Eye (tissue), 1 donor: ENCODE measurements at regions not wholly inside any gene's neighbourhood (a gene's known extent, or its start where the extent isn't known, plus 50 kb on each side); places are given as distances from the start of the nearest gene placed in this dataset.
"Not testable (repeated sequence)": the region's sequence is repeated elsewhere in the genome, so short reads cannot be mapped to it uniquely, and the experiment has no call there.

Experiments
- DNase-seq: peaks from one replicate; pipeline ENCODE4 v3.0.0-alpha.2; 2015

DNA sequence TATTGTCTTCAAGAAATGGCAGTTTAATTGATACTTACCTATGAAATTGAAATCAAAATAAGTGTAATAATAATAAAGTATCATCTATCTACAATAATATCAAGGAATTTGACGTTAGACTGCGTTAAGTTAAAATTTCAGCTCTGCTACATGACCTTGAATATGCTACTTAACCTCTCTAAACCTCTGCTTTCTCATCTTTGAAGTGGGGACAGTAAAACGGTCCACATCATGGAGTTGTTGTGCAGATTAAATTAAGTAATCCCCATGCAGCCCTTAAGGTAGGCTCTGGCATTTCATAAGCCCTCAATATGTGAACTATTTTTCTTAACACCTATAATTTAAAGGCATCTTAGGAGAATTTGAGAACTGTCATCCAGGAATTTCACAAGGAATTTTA, 252.4 kb upstream of the PHF14 start:
- DNase-seq = no peak

DNA sequence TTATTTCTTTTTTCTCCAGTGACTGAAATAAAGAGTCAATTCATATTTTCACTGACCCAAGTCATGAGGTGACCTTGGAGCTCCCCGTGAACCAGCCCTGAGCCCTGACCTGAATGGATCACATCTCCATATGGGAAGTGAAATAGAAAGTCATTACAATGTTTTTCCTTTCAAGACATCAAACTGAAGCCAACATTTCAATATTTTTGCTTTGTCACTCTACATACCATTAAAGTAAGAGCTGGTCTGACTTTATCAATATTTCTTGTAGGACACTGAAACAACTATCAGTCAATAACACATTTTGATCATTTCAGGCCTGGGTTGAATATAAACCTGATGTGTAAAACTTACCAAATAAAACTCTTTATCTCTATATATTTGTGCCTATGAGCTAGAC, 249.8 kb upstream of the PHF14 start:
- DNase-seq = no peak

DNA sequence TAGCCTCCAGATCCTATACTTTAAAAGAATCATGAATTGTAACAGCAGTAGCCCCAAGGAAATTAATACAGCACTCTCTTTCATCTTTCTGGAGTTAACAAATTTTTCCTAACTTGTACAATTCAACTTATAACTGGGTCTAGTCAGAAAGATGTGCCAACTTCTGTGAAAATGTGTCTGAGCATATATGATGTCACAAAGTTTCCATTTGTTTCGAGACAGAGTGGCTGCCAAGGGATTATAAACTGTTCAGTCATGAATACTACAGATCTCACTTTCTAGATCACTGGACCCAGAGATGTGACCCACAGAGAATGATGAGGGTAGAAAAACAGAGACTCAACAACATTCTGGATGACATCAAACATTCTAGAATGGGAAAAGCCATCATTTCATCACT, 249.2 kb upstream of the PHF14 start:
- DNase-seq = no peak

DNA sequence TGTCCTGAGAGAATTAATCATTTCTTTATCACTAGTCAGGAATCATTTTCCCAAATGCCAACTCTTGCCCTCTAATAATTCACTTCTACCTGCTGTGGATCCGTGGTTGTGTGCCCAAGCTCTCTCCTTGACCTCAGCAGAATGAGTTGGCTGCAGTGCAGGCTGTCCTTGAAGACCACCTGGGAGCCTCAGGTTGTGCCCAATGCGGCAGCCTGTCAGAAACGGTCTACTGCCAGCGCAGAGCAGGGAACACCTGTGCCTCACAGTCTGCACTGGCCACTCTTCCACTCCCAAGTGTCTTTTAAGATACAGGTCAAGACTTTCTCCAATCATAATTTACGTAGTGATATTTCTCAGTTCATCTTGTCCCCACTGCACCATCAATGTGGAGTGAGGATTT, 246.0 kb upstream of the PHF14 start:
- DNase-seq = no peak

DNA sequence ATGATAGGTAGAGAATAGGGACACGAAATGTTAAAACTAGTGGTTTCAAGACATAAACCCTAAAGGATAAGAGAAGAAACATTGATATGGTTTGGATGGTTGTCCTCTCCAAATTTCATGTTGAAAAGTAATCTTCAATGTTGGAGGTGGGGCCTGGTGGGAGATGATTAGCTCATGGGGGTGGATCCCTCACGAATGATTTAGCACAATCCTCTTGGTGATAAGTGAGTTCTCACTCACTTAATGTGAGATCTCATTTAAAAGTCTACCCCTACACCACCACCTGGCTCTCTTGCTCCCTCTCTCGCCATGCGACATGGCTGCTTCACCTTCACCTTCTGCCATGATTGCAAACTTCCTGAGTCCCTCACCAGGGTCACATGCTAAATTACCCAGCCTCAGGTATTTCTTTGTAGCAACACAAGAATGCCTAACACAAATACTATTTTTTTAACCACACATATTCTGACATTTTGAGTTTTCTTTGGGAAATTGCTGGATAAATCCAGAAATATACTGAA, 242.4 kb upstream of the PHF14 start:
- no peak for DNase-seq

DNA sequence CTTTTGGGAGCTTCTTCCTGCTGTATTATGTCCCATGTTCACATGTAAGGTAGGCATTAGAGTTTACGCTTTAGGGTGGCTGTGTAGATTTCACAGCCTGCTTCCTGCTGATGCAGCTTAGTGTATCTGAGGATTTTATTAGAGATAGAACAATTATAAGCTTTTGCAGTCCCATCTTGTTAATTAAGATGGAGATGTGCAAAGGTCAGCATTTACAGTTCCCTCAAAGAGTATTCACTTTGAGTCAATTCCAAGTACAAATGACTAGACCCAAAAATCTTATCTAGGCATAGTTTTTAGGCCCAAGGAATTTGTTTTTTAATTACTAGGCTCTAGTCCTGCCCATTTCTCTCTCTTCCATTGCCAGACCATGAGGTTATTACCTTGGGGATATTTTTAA, 239.9 kb upstream of the PHF14 start:
- DNase-seq = no peak

DNA sequence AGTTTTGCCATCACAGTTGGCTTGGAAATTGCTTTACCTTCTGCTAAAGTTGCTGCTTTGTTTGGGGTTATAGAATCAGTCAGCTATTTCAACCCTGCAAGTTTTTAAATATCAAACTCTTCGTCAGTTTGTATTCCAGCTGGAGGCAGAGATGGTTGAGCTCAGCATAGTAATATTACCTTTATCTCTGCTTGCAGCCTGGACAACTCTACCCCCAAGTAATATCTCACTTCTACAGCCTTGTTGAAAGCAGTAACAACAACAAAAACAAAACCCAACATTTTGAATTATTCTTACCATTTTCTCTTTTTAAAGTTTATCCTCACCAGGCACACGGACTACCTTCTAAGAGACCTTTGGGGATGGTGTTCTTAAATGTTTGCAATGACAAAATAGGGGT, 239.1 kb upstream of the PHF14 start:
- DNase-seq = no peak

DNA sequence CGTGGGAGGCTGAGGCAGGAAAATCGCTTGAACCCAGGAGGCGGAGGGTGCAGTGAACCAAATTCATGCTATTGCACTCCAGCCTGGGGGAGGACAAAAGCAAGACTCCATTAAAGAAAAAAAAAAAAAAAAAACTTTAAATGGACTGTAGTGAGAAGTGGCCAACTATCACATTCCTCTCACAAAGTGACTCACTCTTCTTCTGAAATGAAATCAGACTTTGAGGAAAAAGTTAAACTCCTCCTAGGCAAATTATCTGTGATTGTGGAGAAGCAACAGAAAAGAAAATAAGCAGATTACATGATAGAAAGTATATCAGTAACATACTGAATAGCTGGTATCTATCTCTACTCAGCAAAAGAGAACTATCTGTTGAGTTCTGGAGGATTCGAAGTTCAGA, 234.3 kb upstream of the PHF14 start:
- DNase-seq = no peak

DNA sequence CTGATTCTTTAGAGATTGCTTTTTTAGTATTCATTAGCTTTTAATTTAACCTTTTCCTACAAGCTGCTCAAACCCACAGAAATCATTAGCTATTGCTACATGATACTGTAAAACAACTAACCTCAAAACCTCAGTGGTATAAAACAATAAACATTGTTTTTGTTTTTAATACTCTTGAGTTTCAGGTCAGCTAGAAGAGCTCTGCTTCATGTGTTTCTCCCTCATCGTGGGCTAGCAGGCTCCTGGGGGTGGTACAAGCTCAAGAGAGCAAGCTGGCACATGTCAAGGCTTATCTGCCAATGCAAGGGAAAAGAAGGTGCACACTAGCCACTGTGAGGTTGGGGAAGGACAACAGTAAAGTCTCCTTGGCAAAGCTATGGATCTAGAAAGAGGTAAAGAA, 232.9 kb upstream of the PHF14 start:
- no peak for DNase-seq

DNA sequence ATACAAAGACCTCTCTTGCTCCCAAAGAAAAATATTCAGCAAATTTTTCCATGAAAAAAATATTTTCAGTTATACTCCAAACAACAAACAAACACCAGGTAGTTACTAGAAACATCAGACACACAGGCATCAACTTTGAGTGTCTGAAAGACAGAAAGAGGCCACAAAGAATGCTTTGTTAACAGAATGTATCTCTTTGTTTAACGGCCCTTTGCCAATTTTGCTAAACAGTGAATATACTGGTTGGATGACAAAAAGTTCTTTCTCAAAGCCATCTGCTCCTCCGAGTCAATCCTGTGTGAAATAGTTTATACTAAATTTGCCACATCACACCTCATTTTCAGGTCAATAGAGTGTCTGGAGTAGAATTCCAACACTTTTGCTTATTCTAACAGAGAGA, 216.7 kb upstream of the PHF14 start:
- DNase-seq = no peak

DNA sequence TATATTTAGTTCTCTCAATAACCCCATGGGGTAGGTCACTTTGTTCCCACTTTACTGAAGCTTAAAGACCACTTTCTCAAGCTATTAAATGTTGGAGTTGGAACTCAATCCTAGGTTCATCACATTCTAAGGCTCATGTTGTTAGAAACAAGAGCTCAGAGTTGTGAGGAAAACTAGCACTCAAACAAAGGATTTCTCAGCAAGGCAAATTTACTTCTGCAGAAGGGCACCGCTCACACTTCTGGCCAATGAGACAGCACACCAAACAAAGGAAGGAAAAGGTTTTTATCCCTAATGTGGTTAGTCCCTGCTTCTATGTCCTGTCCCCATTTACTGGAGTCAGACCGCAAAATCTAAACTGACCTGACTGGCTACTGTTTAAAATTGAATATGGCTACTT, 214.6 kb upstream of the PHF14 start:
- DNase-seq = no peak

DNA sequence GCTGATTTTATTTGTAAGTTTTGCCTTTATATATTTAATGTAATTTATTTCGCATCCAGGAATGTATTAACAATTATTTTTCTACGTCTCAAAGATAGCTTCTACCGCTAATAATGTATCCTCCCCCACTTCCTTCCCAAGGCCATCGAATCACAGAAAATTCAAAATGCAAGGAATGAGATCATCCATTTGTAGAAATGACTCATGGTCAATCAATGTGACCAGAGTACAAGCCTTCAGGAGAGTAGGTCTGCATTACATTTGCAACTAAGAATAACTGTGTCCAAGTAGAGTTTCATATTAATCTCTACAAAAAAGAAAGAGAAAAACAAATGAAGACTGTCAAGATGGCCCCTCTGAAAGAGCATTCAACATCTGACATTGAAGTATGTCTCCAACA, 205.9 kb upstream of the PHF14 start:
- no peak for DNase-seq

DNA sequence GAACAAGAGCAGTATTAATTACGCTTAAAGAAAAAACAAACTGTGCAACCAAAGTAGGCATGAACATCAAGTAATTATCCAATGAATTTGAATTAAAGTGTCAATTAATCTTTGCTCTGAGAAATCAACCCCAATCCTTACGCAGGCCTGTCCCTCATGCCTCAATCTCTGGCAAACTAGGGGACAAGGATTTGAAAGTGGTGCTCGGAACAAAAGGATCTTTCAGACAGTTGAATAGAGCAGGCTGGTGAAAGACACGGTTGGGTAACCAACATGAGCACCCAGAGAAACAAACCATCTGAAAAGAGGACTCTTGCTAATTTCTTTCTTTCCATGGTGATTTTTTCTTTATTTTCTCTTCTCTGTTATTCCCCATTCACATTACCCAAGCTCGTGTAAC, 203.5 kb upstream of the PHF14 start:
- no peak for DNase-seq

DNA sequence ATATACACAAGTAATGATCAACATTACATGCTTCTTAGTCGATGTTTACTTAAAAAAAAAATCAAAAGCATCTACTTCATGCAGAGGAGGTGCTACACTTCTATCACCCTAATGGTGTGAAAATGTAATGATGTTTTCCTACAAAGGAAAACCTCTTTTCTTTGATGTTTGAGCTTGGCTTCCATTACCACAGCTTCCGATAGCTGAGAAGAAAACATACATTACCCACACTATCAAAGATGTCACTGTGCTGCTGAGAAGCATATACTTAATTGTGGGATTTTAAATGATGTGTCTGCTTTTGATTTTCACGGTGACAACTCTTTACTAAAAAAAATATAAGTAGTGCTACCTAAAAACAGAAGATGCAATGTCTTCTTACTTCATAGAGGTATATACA, 200.2 kb upstream of the PHF14 start:
- no peak for DNase-seq

DNA sequence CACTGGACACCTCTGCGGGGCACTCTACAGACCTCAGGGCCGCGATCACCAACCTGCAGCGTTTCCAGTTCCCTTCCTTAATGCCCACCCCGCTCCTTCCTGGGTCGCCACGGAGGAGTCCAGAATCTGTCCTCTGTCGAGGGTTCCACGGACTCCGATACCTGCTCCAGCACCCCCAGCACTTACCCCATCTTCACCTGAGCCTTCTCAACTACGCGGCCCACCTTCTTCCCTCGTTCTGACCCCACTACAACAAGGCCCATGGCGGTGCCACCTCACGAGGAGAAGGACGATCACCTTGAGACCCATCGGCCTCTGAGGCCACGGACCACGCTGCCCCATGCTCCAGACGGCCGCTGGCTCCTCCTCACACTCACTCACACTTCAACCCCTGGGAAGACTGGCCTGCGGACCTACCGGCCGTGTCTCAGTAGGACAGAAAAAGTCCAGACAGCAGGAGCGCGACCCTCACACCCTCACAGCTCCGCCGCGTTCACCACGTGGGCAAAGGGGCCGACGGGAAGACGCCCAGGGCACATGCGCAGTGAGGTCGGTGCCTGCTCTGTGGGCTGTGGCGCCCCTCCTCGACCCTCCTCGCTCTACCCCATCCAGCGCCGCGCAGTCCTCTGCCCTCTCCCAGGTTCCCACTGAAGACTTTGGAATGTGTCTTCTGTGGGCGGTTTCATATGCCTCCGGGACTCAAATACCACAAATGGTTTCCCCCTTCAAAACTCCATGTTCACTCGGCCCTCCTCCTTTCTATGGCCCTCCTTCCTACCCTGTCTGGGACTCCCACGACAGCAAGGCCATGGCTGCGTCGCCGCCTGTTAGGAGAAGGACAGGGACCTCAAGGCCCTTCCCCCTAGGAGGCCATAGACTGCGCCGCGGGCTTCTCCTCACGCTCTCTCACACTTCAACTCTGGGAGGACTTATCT, 193.9 kb upstream of the PHF14 start:
- no peak for DNase-seq

DNA sequence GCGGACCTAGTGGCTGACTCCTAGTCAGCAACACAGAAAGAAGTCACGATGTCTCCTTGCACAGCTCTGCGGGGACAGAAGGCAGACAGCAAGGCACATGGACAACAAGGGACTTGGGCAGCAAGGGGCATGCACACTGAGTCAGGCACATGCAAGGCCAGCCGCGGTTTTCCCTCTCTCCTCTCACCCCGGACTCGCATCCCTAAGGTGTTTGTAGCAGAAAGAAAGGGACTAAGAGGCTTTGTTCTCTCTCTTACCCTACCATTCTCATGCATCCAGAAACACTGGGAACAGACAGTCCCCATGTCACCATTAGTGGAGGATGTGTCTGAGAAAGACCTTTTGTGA, 193.3 kb upstream of the PHF14 start:
- no peak for DNase-seq

DNA sequence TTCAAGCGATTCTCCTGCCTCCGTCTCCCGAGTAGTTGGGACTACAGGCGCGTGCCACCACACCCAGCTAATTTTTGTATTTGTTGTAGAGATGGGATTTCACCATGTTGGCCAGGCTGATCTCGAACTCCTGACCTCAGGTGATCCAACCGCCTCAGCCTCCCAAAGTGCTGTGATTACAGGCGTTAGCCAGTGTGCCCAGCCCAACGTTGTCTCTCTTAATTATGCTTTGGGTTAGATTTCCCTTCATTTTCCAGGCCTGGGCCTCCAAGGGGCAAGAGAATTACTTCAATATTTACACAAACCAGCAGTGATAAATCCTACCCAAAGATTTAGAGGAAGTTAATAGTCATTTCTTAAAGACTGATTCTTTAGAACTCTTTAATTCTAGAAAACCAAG, 186.7 kb upstream of the PHF14 start:
- DNase-seq = not testable (repeated sequence)

DNA sequence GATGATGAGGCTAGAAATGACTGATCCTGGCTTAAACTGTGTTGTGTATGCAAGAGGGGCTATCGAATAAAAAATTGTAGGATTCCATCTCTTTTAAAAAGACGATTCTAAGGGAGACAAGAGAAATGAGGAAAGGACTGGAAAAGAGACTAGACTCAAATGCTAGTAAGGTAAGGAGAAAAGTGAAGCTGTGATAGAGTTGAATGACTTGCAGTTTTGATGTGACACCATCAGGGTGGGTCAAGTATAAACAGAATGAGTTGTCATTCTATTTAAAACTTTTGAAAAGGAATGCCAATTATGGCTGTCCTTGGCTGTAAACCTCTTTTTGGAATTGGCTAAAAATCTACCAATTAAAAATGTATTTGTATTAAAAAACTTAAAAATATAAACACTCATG, 184.5 kb upstream of the PHF14 start:
- DNase-seq = no peak

DNA sequence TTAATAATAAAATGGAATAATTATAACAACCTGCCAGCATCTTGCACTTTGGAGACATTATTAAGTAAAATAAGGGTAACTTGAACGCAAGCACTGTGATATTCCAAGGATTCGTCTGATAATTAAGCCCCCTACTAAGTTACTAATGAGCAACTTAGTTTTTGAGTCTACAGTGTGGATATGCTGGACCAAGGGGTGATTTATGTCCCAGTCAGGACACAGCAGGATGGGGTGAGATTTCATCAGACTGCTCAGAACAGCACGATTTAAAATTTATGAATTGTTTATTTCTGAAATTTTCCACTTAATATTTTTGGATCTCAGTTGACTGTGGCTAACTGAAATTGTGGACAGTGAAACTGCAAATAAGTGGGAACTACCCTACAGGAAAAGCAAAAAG, 182.8 kb upstream of the PHF14 start:
- no peak for DNase-seq

DNA sequence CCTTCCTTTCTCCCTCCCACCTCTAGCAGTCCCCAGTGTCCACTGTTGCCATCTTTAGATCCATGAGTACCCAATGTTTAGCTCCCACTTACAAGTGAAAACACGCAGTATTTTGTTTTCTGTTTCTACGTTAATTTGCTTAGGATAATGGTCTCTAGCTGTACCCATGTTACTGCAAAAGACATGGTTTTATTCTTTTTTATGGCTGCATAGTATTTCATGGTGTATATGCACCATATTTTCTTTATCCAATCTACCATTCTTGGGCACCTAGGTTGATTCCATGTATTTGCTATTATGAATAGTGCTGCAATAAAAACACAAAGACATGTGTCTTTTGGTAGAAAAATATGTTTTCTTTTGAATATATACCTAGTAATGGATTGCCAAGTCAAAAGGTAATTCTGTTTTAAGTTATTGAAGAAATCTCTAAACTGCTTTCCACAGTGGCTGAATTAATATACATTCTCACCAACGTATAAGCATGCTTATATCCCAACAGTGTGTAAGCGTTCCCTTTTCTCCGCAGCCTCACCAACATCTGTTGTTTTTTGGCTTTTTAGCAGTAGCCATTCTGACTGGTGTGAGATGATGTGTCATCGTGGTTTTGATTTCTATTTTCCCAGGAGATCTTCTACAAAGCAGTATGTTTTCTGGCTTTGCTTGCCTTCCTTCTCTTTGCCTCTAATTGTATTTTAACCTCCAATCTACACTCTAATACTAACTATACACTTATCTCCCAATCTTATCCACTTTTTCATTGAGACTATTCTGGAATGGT, 179.5 kb upstream of the PHF14 start:
- DNase-seq = no peak

DNA sequence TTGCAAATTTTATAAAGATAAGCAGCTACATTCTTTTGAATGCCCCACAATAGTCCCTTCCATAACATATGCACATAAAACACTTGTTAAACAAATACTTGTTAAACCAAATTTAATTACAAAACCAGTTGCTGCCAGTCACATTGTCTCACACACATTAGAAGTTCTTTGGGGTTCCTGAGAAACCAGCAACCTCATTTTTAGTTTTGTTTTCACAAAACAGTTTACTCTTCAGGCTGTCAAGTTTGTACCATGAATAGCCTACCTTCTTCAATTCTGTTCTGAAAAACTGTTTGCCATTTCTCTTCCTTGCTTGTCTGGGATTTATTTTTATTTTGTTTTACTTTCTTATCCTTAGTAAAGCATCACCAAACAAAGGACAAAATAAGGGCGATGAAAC, 176.5 kb upstream of the PHF14 start:
- DNase-seq = no peak

DNA sequence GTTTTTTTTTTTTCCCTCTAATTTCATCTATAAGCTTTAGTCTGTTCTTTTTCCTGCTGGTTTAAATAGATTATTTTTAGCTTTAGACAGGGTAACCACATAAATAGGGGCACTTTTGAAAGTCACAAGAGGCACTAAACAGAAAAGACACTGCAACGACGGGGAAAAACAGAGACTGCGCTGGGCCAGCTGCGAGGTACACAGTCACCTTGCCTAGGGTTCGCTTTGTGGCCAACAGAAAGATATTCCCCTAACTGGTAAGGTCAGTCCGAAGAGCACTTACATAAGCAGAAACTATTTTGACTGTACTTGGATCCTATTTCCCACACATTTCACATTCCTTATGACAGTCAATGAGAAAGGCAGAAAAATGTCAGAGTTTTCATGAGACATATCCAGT, 175.6 kb upstream of the PHF14 start:
- no peak for DNase-seq

DNA sequence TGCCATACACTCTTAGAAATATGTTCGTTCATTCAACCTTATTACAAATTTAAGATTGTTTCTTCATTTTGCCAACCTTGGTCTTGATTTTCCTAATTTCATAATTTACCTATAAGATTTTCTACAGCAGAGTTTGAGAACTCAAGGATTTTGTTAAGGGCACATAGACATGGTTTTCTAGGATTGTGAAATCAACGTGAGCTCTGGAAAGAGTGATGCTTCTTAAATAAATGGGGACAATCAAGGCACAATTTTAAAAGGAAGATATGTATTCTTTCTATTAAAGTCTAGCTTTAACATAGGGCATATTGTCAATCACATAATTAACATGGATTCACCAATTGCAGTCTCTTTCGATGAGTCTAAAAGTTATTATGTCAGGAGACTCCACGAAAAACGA, 174.2 kb upstream of the PHF14 start:
- no peak for DNase-seq

DNA sequence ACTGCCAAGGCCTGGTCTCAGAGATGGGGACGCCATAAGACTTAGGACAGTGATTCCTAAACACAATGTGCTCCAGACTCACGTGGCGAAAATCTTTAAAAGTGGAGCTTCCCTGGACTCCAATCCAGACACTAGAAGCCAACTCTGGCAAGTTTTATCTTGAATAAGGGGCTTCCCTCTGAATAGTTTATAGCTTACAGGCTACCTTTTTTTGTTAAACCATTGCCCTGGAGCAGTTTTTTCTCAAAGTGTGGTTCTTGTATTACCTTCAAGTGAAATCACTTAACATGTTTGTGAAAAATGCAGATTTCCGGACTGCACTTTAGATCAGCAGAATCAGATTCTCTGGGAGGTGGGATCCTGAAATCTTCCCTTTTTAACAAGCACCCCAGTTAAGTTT, 171.7 kb upstream of the PHF14 start:
- DNase-seq = no peak
